ENCODE measurements at regions not wholly inside any gene's neighbourhood (a gene's known extent, or its start where the extent isn't known, plus 50 kb on each side); places are given as distances from the start of the nearest gene placed in this dataset.

GRCh38 chr14:64639340-64639821 is 64.8 kb upstream of the PLEKHG3 start:
- no peak for DNase-seq

GRCh38 chr14:64640839-64641238 is 63.4 kb upstream of the PLEKHG3 start:
- DNase-seq = no peak

- DNase-seq = no peak
Observed at GRCh38 chr14:64641760-64642159, 62.5 kb upstream of the PLEKHG3 start.

- DNase-seq = no peak
Observed at GRCh38 chr14:64643709-64644108, 60.5 kb upstream of the PLEKHG3 start.

- DNase-seq = no peak
Observed at GRCh38 chr14:64644629-64645028, 59.6 kb upstream of the PLEKHG3 start.

GRCh38 chr14:64645220-64645892 is 58.9 kb upstream of the PLEKHG3 start:
- peak; percentile 23 for DNase-seq

- no peak for DNase-seq
Observed at GRCh38 chr14:64646103-64646502, 58.1 kb upstream of the PLEKHG3 start.

- DNase-seq = no peak
Observed at GRCh38 chr14:64649383-64649998, 54.7 kb upstream of the PLEKHG3 start.

GRCh38 chr14:64653900-64654245 is 50.4 kb upstream of the PLEKHG3 start:
- DNase-seq = no peak

- no peak for DNase-seq
Observed at GRCh38 chr14:64654246-64654900, 49.9 kb upstream of the PLEKHG3 start.

Data from retina (tissue), 1 donor.